Inferior parietal cortex (tissue), 1 donor: ENCODE measurements at regions not wholly inside any gene's neighbourhood (a gene's known extent, or its start where the extent isn't known, plus 50 kb on each side); places are given as distances from the start of the nearest gene placed in this dataset.

Experiments
- DNase-seq: peaks from one replicate; pipeline ENCODE4 v3.0.0-alpha.2; 2016; ENCODE audit errors: extremely low spot score

- DNase-seq: no peak
These were observed 234.6 kb downstream of the EBLN2 start for GRCh38 chr3:73295876-73296635.

GRCh38 chr3:73296859-73297258 lies 235.4 kb downstream of the EBLN2 start:
- DNase-seq: no peak

GRCh38 chr3:73298243-73299183 lies 237.1 kb downstream of the EBLN2 start:
- no peak for DNase-seq

- DNase-seq: no peak
These were observed 237.8 kb downstream of the EBLN2 start for GRCh38 chr3:73299184-73299691.

- DNase-seq: no peak
These were observed 252.9 kb downstream of the EBLN2 start for GRCh38 chr3:73314151-73314951.

- no peak for DNase-seq
These were observed 254.2 kb downstream of the EBLN2 start for GRCh38 chr3:73315706-73316105.

- DNase-seq: no peak
These were observed 257.8 kb downstream of the EBLN2 start for GRCh38 chr3:73319179-73319769.

GRCh38 chr3:73321286-73321999 lies 260.0 kb downstream of the EBLN2 start:
- no peak for DNase-seq

GRCh38 chr3:73324203-73325155 lies 263.0 kb downstream of the EBLN2 start:
- no peak for DNase-seq

- DNase-seq: no peak
These were observed 264.9 kb downstream of the EBLN2 start for GRCh38 chr3:73326396-73326795.

GRCh38 chr3:73327052-73327451 lies 265.6 kb downstream of the EBLN2 start:
- DNase-seq: no peak
